ENCODE measurements at regions not wholly inside any gene's neighbourhood (a gene's known extent, or its start where the extent isn't known, plus 50 kb on each side); places are given as distances from the start of the nearest gene placed in this dataset.

DNA sequence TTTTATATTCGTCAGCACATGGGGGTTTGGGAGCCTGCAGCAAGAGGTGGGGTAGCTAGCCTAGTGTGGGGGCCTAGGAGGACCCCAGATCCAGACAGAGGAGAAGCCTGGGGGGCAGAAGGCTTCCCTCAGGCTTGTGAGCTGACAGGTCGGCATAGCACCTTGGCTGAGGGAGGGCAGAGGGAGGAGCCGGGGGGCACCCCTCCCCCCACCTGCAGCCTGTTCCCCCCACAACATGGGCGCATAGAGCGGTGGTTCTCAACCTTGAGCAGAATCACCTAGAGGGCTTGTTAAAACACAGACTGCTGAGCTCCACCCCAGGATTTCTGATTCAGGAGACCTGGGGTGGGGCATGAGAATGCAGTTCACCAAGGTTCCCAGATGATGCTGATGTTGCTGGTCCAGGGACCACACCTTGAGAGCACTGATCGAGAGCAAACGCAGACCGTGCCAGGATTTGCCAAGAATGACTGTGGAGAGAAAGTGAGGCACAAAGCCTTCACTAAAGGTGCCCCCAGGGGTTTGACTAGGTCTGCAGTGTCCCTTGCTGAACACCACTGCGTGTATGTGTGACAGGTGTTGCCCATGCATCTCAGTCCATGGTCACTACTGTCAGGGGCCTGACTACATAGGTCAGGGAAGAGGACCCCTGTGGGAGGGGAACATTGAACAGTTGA lies 163.3 kb downstream of the MACROH2A1 start:
- DNase-seq (ENCODE audit: low read depth in 2 of 3, low spot score in 1 of 3): no peak

GRCh38 chr5:135234666-135235401 lies 164.2 kb downstream of the MACROH2A1 start:
- DNase-seq (ENCODE audit: low read depth in 2 of 3, low spot score in 1 of 3): no peak

DNA sequence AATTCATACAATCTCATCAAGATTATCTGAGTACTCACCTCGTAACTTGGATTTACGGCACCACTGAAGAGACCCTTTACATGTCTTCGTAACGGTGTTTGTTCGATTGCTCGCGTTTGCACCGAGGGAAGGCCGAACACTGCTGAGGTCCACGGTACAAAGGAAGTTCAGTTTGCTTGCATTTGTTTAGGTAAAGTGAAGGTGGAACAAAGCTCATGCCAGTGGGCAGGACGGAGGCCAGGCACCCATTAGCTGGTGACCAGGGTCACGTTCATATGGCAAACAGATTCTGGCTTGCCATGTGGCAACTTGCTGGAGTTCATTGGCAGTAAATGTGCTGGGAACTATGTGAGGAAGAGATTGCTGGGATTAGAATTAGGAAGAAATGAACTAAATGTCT lies 164.8 kb downstream of the MACROH2A1 start:
- no peak for DNase-seq (ENCODE audit: low read depth in 2 of 3, low spot score in 1 of 3)

GRCh38 chr5:135233477-135233876 lies 165.6 kb downstream of the MACROH2A1 start:
- DNase-seq (ENCODE audit: low read depth in 2 of 3, low spot score in 1 of 3): no peak

GRCh38 chr5:135232958-135233357 lies 166.1 kb downstream of the MACROH2A1 start:
- no peak for DNase-seq (ENCODE audit: low read depth in 2 of 3, low spot score in 1 of 3)

GRCh38 chr5:135231289-135231688 lies 167.7 kb downstream of the MACROH2A1 start:
- no peak for DNase-seq (ENCODE audit: low read depth in 2 of 3, low spot score in 1 of 3)

- no peak for DNase-seq (ENCODE audit: low read depth in 2 of 3, low spot score in 1 of 3)
Observed at GRCh38 chr5:135230251-135230925, 168.6 kb downstream of the MACROH2A1 start.

GRCh38 chr5:135229679-135230132 lies 169.3 kb downstream of the MACROH2A1 start:
- DNase-seq (ENCODE audit: low read depth in 2 of 3, low spot score in 1 of 3): no peak

DNA sequence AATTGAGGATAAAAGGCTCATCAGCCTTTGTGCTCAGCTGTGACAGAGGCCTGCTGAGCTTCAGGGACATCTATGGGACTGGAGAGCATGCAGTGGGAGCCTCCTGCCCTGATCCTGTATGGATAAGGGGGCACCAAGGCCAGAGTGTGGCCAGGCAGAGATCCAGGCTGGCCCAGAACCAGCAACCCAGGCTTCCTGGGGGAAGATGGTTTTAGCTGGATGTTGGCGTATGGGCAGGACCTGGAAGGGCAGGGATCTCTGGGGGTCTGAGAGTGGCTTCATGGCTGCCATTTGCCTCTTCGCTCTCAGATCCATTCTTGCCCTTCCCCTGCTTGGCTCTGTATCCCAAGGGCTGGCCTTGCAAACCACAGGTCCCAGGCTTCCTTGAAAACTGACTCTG lies 169.9 kb downstream of the MACROH2A1 start:
- DNase-seq (ENCODE audit: low read depth in 2 of 3, low spot score in 1 of 3): no peak

- DNase-seq (ENCODE audit: low read depth in 2 of 3, low spot score in 1 of 3): no peak
Observed at GRCh38 chr5:135228222-135228621, 170.8 kb downstream of the MACROH2A1 start.

GRCh38 chr5:135227064-135228022 lies 171.7 kb downstream of the MACROH2A1 start:
- no peak for DNase-seq (ENCODE audit: low read depth in 2 of 3, low spot score in 1 of 3)

GRCh38 chr5:135225856-135226560 lies 173.0 kb downstream of the MACROH2A1 start:
- DNase-seq (ENCODE audit: low read depth in 2 of 3, low spot score in 1 of 3): no peak

GRCh38 chr5:135223891-135224625 lies 175.0 kb downstream of the MACROH2A1 start:
- DNase-seq (ENCODE audit: low read depth in 2 of 3, low spot score in 1 of 3): no peak

DNA sequence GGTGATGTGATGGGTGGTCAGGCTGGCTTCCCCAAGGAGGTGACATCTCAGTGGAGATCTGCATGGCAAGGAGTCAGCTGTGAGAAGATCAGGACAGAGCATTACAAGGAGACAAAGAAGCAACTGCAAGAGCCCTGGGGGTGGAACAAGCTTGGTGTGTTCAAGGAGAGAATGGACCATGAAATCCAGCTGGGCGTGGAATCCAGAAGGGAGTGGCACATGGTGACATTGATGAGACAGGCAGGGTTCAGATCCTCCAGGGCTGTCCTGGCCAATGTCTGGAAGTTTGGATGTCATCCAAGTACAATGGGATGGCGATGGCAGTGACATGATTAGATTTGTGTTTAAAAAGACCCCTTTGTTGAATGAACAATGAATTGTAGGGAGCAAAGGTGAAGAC lies 175.6 kb downstream of the MACROH2A1 start:
- DNase-seq (ENCODE audit: low read depth in 2 of 3, low spot score in 1 of 3): no peak

DNA sequence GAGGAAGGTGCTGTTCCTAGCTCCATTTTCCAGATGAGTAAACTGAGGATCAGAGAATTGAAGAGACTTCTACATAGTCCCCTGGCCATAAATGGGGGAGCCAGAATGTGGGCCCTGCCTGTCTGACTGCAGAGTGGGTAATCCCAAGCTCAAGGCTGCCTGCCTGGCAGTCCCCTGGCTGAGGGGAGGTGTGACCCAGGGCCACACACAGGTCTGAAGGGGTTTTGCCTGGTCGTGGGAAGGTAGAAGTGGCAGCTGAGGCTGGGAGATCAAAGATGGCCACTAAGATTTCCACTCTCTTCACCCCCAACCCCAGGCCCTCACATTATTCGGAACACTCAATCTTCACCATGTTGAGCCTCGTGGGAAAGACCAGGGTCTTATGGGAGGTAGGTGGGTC lies 176.3 kb downstream of the MACROH2A1 start:
- no peak for DNase-seq (ENCODE audit: low read depth in 2 of 3, low spot score in 1 of 3)

DNA sequence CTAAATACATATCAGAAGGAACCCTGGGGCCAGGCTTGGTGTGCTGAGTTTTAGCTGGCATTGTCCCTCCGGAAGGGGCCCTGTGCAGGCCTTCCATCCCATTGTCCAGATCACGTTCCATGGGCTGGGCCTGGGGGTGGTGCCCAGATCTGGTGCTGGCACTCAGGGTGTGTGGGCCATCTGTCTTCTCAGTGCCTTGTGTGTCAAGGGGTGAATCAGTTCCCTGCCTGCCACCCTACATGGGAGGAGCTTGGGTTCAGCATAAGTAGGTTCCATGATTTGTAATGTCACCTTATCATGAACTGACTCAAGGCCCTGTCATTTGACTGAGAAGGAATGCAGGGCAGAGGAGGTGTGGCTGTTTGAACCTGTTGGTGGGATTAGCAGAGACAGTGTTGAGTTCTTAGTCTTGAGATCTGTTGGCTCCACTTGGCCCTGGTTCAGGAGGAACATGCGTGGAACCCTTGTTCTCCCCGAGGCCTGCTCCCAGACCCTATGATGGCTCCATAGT lies 176.8 kb downstream of the MACROH2A1 start:
- no peak for DNase-seq (ENCODE audit: low read depth in 2 of 3, low spot score in 1 of 3)

- DNase-seq (ENCODE audit: low read depth in 2 of 3, low spot score in 1 of 3): no peak
Observed at GRCh38 chr5:135221696-135222095, 177.3 kb downstream of the MACROH2A1 start.

GRCh38 chr5:135221187-135221473 lies 177.9 kb downstream of the MACROH2A1 start:
- DNase-seq (ENCODE audit: low read depth in 2 of 3, low spot score in 1 of 3): no peak

DNA sequence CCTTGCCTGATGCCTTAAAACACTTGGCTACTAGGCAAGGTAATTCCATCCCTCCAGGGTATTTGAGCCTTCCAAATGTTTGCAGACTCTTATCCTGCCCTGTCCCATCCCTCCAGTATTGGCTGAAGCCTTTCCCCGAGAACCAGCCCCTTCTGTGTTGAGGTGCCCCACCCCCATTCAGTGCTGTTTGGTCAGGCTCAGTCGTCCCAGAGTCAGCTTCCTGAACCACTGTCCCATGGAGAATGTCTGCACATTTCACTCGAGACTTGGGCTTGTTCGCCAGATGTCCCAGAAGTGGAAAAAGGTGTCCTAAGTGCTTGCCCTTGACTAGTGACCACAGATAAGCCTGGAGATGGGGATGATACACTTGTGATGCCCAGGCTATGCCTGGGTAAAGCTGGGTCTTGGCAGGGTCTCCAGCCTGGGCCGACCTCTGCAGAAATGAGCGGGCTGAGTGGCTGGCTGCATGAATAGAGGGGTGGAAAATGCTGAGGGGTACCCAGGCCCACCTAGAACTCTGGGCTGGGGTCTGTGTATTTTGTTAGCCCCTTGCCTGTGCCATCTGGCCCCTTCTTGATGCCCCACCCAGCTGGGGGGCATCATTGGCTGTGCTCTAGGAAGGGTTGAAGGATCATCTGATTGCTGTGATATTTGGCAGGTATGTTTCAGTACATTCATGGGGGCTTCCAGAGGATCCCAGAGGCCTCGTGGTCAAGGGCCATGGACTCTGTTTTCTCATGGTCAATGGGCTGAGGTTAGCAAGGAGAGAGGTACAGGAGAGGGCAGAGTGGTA lies 178.4 kb downstream of the MACROH2A1 start:
- DNase-seq (ENCODE audit: low read depth in 2 of 3, low spot score in 1 of 3): no peak
